GM10266 (cell line): ENCODE measurements at regions not wholly inside any gene's neighbourhood (a gene's known extent, or its start where the extent isn't known, plus 50 kb on each side); places are given as distances from the start of the nearest gene placed in this dataset.

Experiments
- DNase-seq: peaks from one replicate; pipeline ENCODE4 v3.0.0; 2012; ENCODE audit errors: extremely low spot score
- TF ChIP-seq, protein P1 (sequence below): IDR thresholded peaks from 2 replicates; pipeline ENCODE4 v1.5.1; 2012; ENCODE audit warnings: mild to moderate bottlenecking, low read depth; ENCODE audit not compliant: control insufficient read depth, insufficient read depth; ENCODE audit errors: missing control alignments

DNA sequence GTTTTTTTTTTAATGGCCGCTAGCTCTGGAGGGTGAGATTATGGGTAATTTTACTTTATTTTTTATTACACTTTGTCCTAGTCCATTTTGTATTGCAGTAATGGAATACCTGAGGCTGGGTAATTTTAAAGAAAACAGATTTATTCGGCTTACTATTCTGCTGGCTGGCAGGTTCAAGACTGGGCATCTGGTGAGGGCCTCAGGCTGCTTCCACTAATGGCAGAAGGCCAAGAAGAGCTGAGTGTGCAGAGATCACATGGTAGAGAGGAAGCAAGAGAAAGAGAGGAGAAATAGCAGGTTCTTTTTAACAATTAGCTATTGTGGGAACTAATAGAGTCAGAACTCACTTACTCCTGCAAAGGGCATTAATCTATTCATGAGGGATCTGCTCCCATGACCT, 52.4 kb upstream of the ARHGAP28 start:
- DNase-seq = no peak

DNA sequence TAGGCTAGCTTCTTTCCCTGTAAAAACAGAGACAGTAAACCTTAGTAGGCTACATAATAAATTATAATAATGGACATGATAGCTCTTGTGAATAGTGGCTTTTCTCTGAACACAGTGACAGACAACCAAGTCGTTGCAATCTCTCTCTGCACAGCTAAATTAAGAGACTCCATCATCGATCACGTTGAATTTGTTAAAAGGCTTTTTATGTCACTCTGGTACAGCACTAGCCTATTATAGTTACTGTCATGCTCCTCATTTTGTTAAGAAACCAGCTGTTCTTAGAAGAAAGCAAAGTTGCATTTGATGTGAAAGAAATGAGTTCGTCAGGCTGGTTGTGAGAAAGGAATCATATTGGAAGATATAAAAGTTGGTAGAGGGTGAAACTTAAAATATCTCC, 50.3 kb upstream of the ARHGAP28 start:
- TF ChIP-seq, protein P1, sequence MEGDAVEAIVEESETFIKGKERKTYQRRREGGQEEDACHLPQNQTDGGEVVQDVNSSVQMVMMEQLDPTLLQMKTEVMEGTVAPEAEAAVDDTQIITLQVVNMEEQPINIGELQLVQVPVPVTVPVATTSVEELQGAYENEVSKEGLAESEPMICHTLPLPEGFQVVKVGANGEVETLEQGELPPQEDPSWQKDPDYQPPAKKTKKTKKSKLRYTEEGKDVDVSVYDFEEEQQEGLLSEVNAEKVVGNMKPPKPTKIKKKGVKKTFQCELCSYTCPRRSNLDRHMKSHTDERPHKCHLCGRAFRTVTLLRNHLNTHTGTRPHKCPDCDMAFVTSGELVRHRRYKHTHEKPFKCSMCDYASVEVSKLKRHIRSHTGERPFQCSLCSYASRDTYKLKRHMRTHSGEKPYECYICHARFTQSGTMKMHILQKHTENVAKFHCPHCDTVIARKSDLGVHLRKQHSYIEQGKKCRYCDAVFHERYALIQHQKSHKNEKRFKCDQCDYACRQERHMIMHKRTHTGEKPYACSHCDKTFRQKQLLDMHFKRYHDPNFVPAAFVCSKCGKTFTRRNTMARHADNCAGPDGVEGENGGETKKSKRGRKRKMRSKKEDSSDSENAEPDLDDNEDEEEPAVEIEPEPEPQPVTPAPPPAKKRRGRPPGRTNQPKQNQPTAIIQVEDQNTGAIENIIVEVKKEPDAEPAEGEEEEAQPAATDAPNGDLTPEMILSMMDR = no peak
- no peak for DNase-seq

More for the DNA sequence above, 52.4 kb upstream of the ARHGAP28 start:
- TF ChIP-seq, protein P1 = no peak
